GM21360 (cell line): ENCODE measurements at regions not wholly inside any gene's neighbourhood (a gene's known extent, or its start where the extent isn't known, plus 50 kb on each side); places are given as distances from the start of the nearest gene placed in this dataset.

Experiments
- ATAC-seq: cut with Tn5 transposase; IDR thresholded peaks from one replicate; pipeline ENCODE4 v1.9.1; 2021; ENCODE audit warnings: mild to moderate bottlenecking, moderate library complexity; ENCODE audit not compliant: unreplicated experiment

GRCh38 chrX:39740078-39740477 lies 357.7 kb downstream of the BCOR start:
- no peak for ATAC-seq

DNA sequence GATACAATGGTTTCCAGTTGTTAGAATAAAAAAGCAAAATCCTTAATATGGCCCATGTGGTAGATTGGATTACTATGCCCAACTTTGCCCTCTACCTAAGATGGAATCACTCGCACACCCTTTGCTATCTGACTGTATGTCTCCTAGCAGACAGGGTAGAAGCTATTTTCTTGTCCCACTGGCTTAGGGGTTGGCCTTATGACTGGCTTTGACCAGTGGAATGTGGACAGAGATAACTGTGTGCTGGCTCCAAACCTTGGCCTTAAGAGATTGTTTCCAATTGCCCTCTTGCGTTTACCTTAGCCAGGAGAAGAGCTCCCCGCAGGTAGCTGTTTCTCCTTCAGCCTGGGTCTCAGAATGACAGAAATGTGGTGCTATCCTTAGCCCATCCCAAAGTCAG lies 355.9 kb downstream of the BCOR start:
- no peak for ATAC-seq

DNA sequence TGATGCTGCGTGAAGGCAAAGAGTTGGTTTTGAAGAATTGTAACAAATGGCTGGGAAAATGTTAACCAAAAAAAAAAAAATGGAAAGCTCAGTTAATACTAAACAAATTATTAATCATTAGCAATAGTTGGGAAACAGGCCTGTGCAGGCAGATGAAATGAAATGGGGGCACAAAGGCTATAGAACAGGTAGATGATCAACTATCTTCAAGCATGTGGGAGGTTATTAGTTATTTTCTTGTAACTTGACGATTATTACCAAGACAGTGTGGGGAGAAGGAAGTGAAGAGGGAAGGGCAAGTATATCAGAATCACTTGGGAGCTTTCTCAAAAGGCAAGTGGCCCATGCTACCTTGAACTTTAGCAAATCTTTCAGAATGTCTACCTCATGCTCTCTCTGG lies 351.9 kb downstream of the BCOR start:
- no peak for ATAC-seq

DNA sequence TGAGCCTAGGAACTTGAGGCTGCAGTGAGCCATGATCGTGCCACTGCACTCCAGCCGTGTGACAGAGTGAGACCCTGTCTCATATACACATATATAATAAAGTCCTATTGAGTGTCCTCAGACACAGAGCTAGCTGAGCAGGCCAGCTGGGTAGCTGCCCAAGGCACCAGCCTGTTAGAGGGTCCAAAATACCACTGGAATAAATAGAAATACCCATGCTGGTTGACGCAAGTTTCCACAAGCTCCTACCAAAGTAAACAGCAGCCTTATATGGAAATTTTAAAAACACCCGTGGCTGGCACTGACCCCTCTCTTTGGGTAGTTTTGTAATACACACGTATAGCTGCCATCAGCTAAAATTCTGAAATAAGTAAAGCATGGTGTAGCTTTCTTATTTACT lies 348.6 kb downstream of the BCOR start:
- ATAC-seq = no peak

DNA sequence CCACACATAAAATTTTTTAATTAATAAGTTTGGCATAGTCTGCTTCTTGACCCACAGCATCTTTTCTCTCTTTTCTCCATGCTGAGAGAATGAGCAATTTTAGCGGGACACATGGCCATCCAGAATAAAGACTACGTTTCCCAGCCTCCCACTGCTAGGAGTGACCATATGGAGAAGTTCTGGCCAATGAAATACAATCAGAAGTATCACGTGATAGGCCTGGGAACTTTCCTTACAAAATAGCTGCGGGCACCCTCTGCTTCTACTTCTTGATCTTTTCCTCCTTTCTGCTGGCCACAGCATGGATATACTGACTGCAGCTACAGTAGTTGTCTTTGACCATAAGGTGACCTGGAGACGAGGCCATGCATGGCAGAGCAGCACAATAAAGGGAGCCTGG lies 348.0 kb downstream of the BCOR start:
- no peak for ATAC-seq

DNA sequence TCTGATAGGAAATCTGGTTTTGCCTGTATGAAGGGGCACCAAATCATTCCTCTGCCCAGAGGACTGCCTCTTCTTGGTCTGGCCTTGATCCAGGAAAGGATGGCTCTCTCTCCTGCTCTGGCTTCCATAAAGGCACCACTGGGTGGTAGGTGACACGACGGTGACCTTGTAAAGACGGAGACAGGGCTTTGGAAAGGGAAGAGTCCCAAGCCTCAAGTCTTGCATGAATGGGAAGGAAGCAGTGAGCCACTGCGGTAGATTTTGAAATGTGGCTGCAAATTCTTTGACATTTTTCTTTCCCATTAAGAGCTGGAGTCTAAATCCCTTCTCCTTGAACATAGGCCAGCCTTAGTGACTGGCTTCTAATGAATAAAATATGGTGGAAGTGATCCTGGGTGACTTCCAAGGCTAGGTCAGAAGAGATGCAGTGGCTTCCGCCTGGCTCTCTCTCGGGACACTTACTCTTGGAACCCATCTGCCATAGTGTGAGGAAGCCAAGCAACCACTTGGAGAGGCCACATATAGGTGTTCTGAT lies 347.4 kb downstream of the BCOR start:
- ATAC-seq = no peak

GRCh38 chrX:39750848-39751247 lies 346.9 kb downstream of the BCOR start:
- ATAC-seq = no peak

DNA sequence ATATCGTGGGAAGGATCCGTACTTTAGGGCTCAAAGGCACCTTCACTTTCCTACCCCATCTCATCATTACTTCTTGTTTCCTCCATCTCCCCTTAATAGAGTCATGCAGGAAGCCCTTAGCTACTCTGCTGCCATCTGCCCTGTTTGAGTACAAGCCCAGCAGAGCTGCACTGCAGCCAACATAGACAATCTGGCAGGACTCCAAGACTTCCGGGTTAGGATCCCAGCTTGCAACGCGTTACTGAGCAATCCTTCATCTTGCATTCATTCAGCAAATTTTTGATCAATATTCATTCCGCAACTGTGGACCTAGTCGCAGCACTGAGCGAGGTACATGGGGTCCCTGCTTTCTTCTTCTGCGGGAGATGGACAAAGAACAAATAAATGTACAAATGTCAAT lies 344.9 kb downstream of the BCOR start:
- no peak for ATAC-seq

GRCh38 chrX:39753293-39753996 lies 344.3 kb downstream of the BCOR start:
- no peak for ATAC-seq

- ATAC-seq = no peak
These were observed 342.4 kb downstream of the BCOR start for GRCh38 chrX:39755143-39756032.

GRCh38 chrX:39756086-39756883 lies 341.5 kb downstream of the BCOR start:
- no peak for ATAC-seq

DNA sequence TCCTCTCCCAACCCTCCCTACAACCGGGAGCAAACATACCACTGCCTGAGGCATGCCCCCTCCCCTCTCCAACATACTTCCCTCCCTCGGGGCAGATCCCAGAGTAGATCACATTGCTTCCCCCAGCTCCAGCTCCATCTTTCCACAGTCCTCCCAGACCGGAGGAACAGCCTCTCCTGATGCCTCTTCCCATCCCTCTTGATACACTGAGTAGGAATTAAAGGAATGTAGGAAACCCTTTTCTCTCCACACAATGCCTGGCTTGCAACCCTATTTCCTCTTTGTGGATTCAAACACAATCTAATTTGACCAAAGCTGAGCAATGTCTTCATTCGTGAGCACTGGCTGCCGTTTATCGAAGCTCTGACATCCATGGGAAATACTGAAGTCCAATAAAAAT lies 339.8 kb downstream of the BCOR start:
- no peak for ATAC-seq

GRCh38 chrX:39758791-39759525 lies 338.8 kb downstream of the BCOR start:
- ATAC-seq = no peak

DNA sequence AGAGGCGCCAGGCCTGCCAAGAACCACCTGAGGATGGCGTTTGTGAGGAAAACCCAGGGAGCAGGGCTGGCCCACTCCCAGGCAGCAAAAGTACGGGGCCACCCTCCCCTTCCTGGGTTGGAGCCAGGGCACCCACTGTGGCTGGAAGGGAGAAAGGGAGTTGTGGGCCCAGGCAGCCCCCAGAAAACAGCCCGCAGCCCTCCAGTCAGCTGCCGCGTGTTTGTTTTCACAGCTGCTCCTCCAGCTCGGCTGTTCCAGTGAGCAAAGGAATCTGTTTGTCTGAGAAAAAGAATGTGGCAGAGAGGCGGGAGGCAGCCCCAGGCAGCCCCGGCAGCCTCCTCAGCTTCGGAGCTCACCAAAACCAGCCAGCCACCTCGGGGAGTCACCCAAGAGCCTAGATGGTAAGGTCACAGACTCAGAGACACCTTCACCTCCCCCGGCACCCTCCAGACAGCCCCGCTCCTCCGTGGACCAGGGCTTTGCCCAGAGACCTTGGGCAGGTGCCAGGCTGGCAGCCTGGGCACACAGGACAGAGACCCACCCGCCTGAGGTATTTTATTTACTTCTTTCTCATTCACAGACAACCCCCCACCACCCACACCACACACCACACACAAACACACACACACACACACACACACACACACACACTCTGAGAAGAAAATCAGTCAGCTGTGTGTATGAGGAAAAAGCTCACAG lies 338.1 kb downstream of the BCOR start:
- no peak for ATAC-seq

DNA sequence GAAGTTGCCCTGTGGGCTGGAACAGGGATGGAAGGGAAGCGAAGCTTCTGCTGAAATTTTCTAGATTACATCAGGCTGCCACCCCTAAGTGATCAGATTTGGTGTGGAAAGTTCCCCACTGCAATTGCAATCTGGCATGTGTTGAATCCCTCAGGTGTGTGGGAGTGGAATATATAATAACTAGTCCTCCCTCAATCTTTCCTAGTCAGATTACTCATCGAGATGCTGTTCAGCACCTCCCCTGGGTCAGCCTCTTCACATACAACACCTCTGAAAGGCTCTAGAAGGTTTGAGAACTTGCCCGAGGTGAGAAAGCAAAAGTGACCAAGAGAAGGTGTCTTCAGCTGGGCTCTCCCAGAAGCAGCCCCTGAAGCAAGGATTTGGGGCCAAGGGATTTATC lies 336.8 kb downstream of the BCOR start:
- ATAC-seq = no peak

- ATAC-seq = no peak
These were observed 335.4 kb downstream of the BCOR start for GRCh38 chrX:39762266-39762841.

GRCh38 chrX:39764441-39764914 lies 333.3 kb downstream of the BCOR start:
- ATAC-seq = no peak

DNA sequence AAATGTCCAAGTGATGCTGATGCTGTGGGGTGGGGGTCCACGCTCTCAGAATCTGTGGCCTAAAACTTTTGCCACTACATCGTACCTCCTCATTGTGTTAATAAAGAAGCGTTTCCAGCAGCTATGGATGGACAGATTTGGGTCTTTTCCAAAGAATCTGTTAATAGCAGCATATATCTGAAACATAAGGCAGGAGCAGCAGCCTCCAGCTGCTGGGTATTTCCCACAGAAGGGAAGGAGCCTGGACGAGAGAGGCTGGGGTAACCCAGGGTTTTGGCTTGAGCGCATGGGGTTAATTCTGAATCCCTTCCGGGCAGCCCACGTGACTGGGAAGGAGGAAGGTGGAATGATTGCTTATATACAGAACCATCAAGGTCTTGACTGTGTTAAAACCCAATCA lies 332.4 kb downstream of the BCOR start:
- ATAC-seq = no peak

GRCh38 chrX:39766085-39766726 lies 331.6 kb downstream of the BCOR start:
- ATAC-seq = no peak
